ENCODE measurements at regions not wholly inside any gene's neighbourhood (a gene's known extent, or its start where the extent isn't known, plus 50 kb on each side); places are given as distances from the start of the nearest gene placed in this dataset.

- DNase-seq (ENCODE audit: low read depth in 3 of 3, low spot score in 2 of 3), result no peak
Measured at GRCh38 chr20:23232679-23233308, 117.8 kb upstream of the NXT1 start.

DNA sequence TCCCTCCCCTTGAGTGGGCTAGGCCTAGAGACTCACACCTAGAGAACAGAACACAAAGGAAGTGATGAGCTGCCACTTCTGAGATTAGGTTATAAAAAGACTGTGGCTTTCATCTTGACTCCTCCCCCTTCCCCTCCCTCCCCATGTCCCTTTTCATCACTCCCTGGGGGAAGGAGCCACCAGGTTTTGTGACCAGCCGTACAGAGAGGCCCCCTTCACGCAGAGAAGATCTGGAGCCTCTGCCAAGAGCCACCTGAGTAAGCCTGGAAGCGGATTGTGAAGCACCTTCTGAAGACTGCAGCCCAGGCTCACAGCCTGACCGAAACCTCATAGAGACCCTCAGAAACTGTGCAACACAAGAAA lies 118.4 kb upstream of the NXT1 start:
- DNase-seq (ENCODE audit: low read depth in 3 of 3, low spot score in 2 of 3), result no peak

- DNase-seq (ENCODE audit: low read depth in 3 of 3, low spot score in 2 of 3), result no peak
Measured at GRCh38 chr20:23231561-23232218, 118.9 kb upstream of the NXT1 start.

DNA sequence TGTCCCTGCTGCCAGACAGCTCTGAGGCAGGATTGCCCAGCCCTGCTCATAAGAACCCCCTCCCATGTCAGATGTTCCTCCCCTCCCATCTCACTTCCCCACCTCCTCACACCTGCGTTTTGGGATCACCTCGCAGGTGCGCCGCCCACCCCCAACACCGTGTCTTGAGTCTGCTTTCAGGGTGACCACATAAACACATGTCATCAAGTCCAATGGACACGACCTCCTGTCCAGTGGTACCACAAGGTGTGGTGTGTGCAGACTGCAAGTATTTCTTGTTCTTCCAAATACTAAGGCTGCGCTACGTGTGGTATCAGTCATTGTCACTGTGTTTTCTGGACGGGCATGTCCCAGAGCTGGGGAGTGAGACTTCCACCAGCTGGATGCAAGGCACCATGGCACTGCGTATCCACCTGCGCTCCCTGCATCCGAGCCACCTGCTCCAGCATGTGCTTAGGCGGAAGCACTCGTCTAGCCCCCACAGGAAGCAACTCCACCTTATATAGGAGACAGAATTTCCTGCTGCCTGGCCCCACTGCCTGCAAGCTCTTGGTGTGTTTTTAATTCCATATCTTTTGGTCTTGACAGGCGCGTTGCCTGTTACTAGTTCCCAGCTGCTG lies 119.7 kb upstream of the NXT1 start:
- no peak for DNase-seq (ENCODE audit: low read depth in 3 of 3, low spot score in 2 of 3)

GRCh38 chr20:23229989-23230388 lies 120.6 kb upstream of the NXT1 start:
- DNase-seq (ENCODE audit: low read depth in 3 of 3, low spot score in 2 of 3), result no peak

- DNase-seq (ENCODE audit: low read depth in 3 of 3, low spot score in 2 of 3), result no peak
Measured at GRCh38 chr20:23228912-23229311, 121.7 kb upstream of the NXT1 start.

DNA sequence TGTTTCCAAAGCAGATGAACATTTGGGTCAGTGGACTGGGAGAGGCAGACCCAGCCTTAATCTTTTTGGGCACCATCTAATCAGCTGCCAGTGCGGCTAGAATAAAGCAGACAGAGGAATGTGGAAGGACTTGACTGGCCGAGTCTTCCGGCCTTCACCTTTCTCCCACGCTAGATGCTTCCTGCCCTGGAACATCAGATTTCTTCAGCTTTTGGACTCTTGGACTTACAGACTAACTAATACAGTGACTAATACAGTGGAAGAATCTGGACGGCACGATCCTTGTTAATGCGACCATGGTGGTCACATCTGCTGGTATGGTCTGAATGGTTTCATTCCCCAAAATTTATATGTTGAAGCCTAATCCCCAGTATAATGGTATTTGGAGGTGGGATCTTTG lies 122.6 kb upstream of the NXT1 start:
- no peak for DNase-seq (ENCODE audit: low read depth in 3 of 3, low spot score in 2 of 3)

GRCh38 chr20:23227274-23227673 lies 123.3 kb upstream of the NXT1 start:
- no peak for DNase-seq (ENCODE audit: low read depth in 3 of 3, low spot score in 2 of 3)

- no peak for DNase-seq (ENCODE audit: low read depth in 3 of 3, low spot score in 2 of 3)
Measured at GRCh38 chr20:23226612-23227265, 123.9 kb upstream of the NXT1 start.

DNA sequence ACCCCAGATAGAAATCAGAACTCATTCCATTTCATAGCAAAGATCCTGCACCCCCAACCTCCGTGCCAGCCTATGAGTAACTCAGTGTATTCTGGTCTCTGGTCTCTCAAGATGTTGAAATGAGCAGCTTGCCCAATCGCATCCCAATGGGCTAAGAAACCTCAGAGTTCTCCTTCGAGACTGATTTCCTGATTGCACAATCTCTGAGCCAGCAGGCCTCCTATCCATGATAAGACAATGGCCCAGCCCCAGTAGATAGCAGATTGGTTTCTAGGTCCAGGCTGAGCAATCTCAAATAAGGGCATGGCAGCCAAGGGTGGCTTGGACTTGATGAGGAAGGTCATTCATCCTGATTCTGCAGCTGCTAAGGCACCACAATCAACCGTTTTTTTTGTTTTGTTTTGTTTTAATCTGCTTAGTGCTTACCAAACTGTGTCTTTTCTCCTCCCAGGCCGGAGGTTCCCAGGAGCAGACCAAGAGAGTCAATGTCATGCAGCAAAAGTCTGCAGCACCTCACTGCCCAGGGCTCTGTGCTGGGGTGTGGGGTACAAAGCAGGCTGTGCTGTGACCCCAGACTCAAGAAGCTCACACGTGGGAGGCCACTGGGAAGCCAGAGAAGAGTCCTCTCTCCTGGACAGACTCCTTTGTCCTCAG lies 125.1 kb upstream of the NXT1 start:
- no peak for DNase-seq (ENCODE audit: low read depth in 3 of 3, low spot score in 2 of 3)

DNA sequence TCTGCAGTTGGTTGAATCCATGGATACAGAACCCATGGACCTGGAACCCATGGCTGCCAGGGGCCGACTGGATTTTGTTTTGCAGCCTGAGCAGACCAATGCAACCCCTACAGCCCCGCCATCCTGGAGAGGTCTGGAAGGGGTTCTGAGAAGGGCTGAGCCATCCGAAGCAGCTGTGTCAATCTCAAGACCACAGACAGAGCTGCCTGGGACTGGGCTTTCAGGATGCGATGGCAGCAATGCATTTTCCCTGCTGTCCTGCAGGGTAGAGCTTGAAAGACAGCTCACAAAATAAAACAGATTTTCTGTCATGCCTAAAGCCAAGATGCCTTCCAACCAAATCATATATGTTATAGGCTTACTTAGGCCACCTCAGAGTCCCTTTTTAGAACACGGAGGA lies 125.8 kb upstream of the NXT1 start:
- no peak for DNase-seq (ENCODE audit: low read depth in 3 of 3, low spot score in 2 of 3)

DNA sequence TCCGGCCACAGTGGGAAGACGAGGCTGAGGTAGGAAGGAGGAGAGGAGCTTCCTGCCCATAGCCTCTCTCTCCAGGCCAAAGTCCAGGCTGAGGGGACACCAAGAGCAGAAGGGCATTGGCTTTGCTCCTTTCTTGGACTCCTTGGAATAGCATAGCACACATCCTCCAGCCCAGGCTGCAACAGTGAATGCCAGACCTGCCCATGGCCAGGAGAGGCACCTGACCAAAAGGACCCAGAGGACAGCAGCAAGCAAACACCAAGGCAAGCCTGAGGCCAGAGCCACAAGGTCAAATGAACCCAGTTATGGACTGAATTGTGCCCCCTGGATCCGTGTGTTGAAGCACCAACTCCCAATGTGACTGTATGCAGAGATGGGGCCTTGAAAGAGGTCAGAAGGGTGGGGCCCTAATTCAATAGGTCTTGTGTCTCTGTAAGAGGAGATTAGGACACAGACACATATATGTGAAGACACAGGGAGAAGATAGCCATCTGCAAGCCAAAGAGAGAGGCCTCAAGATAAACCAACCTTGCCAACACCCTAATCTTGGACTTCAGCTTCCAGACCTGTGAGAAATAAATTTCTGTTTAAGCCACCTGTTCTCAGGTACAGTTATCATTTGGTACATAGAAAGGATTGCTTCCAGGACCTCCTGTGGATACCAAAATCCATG lies 126.5 kb upstream of the NXT1 start:
- DNase-seq (ENCODE audit: low read depth in 3 of 3, low spot score in 2 of 3), result no peak

GRCh38 chr20:23222531-23223200 lies 127.9 kb upstream of the NXT1 start:
- no peak for DNase-seq (ENCODE audit: low read depth in 3 of 3, low spot score in 2 of 3)

DNA sequence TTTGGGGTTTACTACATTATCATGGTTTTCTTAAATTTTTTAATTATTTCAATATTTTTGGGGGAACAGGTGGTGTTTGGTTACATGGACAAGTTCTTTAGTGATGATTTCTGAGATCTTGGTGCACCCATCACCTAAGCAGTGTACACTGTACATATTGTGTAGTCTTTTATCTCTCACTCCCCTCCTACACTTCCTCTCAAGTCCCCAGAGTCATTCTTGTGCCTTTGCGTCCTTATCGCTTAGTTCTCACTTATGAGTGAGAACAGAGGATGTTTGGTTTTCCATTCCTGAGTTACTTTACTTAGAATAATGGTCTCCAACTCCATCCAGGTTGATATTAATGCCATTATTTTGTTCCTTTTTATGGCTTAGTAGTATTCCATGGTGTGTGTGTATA lies 130.9 kb upstream of the CD93 start:
- DNase-seq (ENCODE audit: low read depth in 3 of 3, low spot score in 2 of 3), result no peak

- no peak for DNase-seq (ENCODE audit: low read depth in 3 of 3, low spot score in 2 of 3)
Measured at GRCh38 chr20:23215344-23215995, 129.3 kb upstream of the CD93 start.

GRCh38 chr20:23214903-23215302 lies 128.8 kb upstream of the CD93 start:
- no peak for DNase-seq (ENCODE audit: low read depth in 3 of 3, low spot score in 2 of 3)

DNA sequence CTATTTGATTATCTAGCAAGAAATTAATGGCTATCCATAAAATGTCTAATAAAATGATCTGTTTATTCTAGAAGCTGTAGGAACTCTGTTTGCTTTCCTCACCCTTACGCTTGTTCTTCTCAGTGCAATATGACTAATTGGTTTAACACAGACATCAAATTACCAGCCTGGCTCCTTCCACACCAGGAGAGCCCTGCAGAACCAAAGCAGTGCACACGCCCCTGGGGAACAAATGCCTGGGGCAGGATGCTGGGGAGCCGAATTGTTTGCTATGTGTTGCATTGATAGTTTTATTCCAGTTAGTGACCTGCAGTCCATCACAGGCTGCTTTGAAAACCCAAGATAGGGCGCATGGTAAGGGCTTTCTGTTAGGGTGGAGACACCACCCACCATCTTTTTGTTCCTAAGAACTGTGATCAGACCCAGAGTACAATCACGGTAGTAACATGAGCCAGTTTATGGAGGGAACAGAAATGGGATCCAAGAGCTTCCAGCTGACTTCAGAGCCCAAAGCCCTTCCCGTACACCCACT lies 126.4 kb upstream of the CD93 start:
- DNase-seq (ENCODE audit: low read depth in 3 of 3, low spot score in 2 of 3), result no peak

DNA sequence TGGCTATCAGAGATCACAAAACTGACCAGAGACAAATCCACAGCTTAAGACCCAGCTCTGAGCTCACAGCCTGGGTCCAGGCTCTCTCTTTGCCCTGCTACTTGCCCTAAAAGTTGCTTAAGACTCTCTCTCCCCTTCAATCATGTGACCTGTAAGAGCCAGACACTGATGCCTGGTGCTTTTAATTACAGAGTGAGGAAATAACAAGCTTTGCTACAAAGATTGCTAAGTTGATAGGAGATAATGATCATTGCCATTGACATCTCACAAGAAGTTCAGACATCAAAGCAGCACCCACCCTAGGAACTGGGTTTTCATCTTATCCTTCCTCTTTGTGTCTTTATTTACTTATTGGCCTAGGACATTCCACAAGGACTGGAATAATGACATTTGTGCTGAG lies 125.9 kb upstream of the CD93 start:
- DNase-seq (ENCODE audit: low read depth in 3 of 3, low spot score in 2 of 3), result no peak

- DNase-seq (ENCODE audit: low read depth in 3 of 3, low spot score in 2 of 3), result no peak
Measured at GRCh38 chr20:23211164-23211563, 125.0 kb upstream of the CD93 start.

All from right renal cortex interstitium (tissue), 3 donors.